Panc1 (cell line): ENCODE measurements at regions not wholly inside any gene's neighbourhood (a gene's known extent, or its start where the extent isn't known, plus 50 kb on each side); places are given as distances from the start of the nearest gene placed in this dataset.
"Not testable (repeated sequence)": the region's sequence is repeated elsewhere in the genome, so short reads cannot be mapped to it uniquely, and the experiment has no call there.

Experiments
- ATAC-seq: fragments of 200-7000 bp; cut with Tn5 transposase; 2 replicates; pipeline ENCODE4 v1.9.1; 2020; ENCODE audit warnings: mild to moderate bottlenecking, moderate library complexity
- BruUV-seq: library from RNA; stranded (reverse); fragments of 400-500 nt; replicated peaks from 2 replicates; lab custom pipeline; 2021; lab: Mats Ljungman, UMichigan
- CTCF ChIA-PET: fragments of 300-600 bp; sonication (Branson Sonifier 250); formaldehyde crosslinking; loops from one replicate; lab custom pipeline; 2022; ENCODE audit warnings: antibody characterized with exemption; lab: Charles Lee
- POLR2A ChIA-PET: fragments of 300-600 bp; sonication (Branson Sonifier 250); formaldehyde crosslinking; loops from one replicate; lab custom pipeline; 2022; ENCODE audit warnings: antibody characterized with exemption; lab: Charles Lee
- DNase-seq: peaks from one replicate; pipeline ENCODE4 v3.0.0-alpha.2; 2010; ENCODE audit warnings: low read depth, low spot score
- H3K27ac ChIP-seq: 2 replicates; pipeline ENCODE4 v1.5.1; 2011; ENCODE audit warnings: mild to moderate bottlenecking, low read length, inconsistent platforms
- H3K27me3 ChIP-seq: fragments of 200-500 bp; sonication (Bioruptor generic); 2 replicates; pipeline ENCODE4 v1.6.0; 2014; ENCODE audit warnings: low read length, inconsistent platforms; ENCODE audit not compliant: control insufficient read depth, insufficient read depth
- H3K36me3 ChIP-seq: fragments of 200-500 bp; sonication (Bioruptor generic); 2 replicates; pipeline ENCODE4 v1.5.1; 2014; ENCODE audit warnings: inconsistent platforms, mild to moderate bottlenecking, low read length, moderate library complexity; ENCODE audit not compliant: control insufficient read depth, insufficient read depth
- H3K4me1 ChIP-seq: 2 replicates; pipeline ENCODE4 v1.5.1; 2011; ENCODE audit warnings: inconsistent platforms, mild to moderate bottlenecking, low read length, moderate library complexity; ENCODE audit not compliant: control insufficient read depth, insufficient read depth
- H3K4me3 ChIP-seq, 2 experiments: 2 replicates each; pipeline ENCODE4 v1.5.1; 2011 to 2012; ENCODE audit warnings: low read depth in 2 of 2, low read length in 2 of 2, mild to moderate bottlenecking in 2 of 2, inconsistent platforms in 1 of 2, moderate library complexity in 1 of 2
- H3K9me3 ChIP-seq: fragments of 200-500 bp; sonication (Bioruptor generic); 2 replicates; pipeline ENCODE4 v1.5.1; 2014; ENCODE audit warnings: low read depth, mild to moderate bottlenecking, inconsistent platforms, low read length, moderate library complexity; ENCODE audit not compliant: control insufficient read depth, insufficient read depth
- CTCF ChIP-seq: fragments of 450-650 bp; IDR thresholded peaks from 2 replicates; pipeline ENCODE4 v1.5.1; 2017; ENCODE audit warnings: mild to moderate bottlenecking
- POLR2AphosphoS5 ChIP-seq: IDR thresholded peaks from 2 replicates; pipeline ENCODE4 v1.6.1; 2012; ENCODE audit warnings: mild to moderate bottlenecking, low read depth, low read length, moderate library complexity
- REST ChIP-seq, 2 experiments: IDR thresholded peaks; 2 replicates each; pipeline ENCODE4 v1.6.1; 2011 to 2012; ENCODE audit warnings: low read depth in 2 of 2, control low read depth in 1 of 2, low read length in 1 of 2, mild to moderate bottlenecking in 1 of 2, moderate library complexity in 1 of 2; ENCODE audit not compliant: insufficient read depth in 1 of 2
- SIN3A ChIP-seq: IDR thresholded peaks from 2 replicates; pipeline ENCODE4 v1.6.1; 2012; ENCODE audit warnings: low read depth, mild to moderate bottlenecking, low read length, moderate library complexity, borderline replicate concordance; ENCODE audit not compliant: insufficient read depth
- TCF7L2 ChIP-seq: IDR thresholded peaks from 2 replicates; pipeline ENCODE4 v1.6.1; 2011; ENCODE audit warnings: mild to moderate bottlenecking, low read depth, low read length, inconsistent platforms
- in situ Hi-C: cut with HindIII; loops from 2 replicates; pipeline ENCODE4 v1.10.0; 2016; ENCODE audit warnings: low sequenced_read_pairs, low pct_unique_long_range_greater_than_20kb
- intact Hi-C: fragments of 100-400 bp; cut with micrococcal nuclease; formaldehyde crosslinking; loops from one replicate; pipeline ENCODE4 v1.10.0; 2022; ENCODE audit not compliant: unreplicated experiment

GRCh38 chr5:119968690-119969089 is 339.3 kb downstream of the FAM170A start:
- ATAC-seq, result no peak
- in situ Hi-C loops, result no loop called here
- no peaks in the 10 kb centered on the region for H3K36me3 ChIP-seq
- ChIA-PET CTCF (no interaction called here), POLR2A (no interaction called here)
- no peaks in the 10 kb centered on the region for H3K27me3 ChIP-seq
- intact Hi-C loops, result no loop called here
- no peak for DNase-seq
- H3K4me1 ChIP-seq, result no peaks in the 10 kb centered on the region
- H3K9me3 ChIP-seq, result no peaks in the 10 kb centered on the region
- no peak overlapping the region for H3K4me3 ChIP-seq
- TF ChIP-seq POLR2AphosphoS5 (no peak), TCF7L2 (no peak), CTCF (no peak), SIN3A (no peak), REST (IDR thresholded peaks at IDR 0.05; ENCODE audit: insufficient read depth in 1 of 2, low read depth in 2 of 2, low read length in 1 of 2) (no peak)
- no TSS peak for BruUV-seq
- H3K27ac ChIP-seq, result no peak overlapping the region

GRCh38 chr5:119987077-119987476 is 357.7 kb downstream of the FAM170A start:
- H3K27ac ChIP-seq, H3K36me3 ChIP-seq, H3K4me1 ChIP-seq, H3K27me3 ChIP-seq, POLR2A ChIA-PET, ATAC-seq, intact Hi-C loops, in situ Hi-C loops, H3K9me3 ChIP-seq, CTCF ChIA-PET, H3K4me3 ChIP-seq, BruUV-seq, DNase-seq: not testable (repeated sequence)

GRCh38 chr5:119991625-119992024 is 362.3 kb downstream of the FAM170A start:
- Histone ChIP-seq H3K36me3 (no peaks in the 10 kb centered on the region), H3K4me3 (no peak overlapping the region), H3K4me1 (no peaks in the 10 kb centered on the region), H3K9me3 (no peaks in the 10 kb centered on the region), H3K27me3 (no peaks in the 10 kb centered on the region), H3K27ac (no peak overlapping the region)
- in situ Hi-C loops, result no loop called here
- CTCF ChIA-PET, result no interaction called here
- DNase-seq (no peak), ATAC-seq (no peak)
- intact Hi-C loops, result no loop called here
- POLR2A ChIA-PET, result no interaction called here
- TF ChIP-seq SIN3A (no peak), REST (IDR thresholded peaks at IDR 0.05; ENCODE audit: insufficient read depth in 1 of 2, low read depth in 2 of 2, low read length in 1 of 2) (no peak), TCF7L2 (no peak), CTCF (no peak), POLR2AphosphoS5 (no peak)
- BruUV-seq, result no TSS peak
